ENCODE measurements at regions not wholly inside any gene's neighbourhood (a gene's known extent, or its start where the extent isn't known, plus 50 kb on each side); places are given as distances from the start of the nearest gene placed in this dataset.

- 100% methylated on average over 3 of the region's 6 CpGs; no CpG with 5 or more reads in 1 of the 2 experiments for WGBS, 2 experiments (ENCODE audit: insufficient coverage in 2 of 2)
- H3K4me3 ChIP-seq (ENCODE audit: extremely low read depth, insufficient read depth, low read length, poor library complexity, severe bottlenecking) = no peak overlapping the region
These were observed 292.8 kb upstream of the RGS18 start for GRCh38 chr1:191865479-191865878.

GRCh38 chr1:191866155-191866554, 292.1 kb upstream of the RGS18 start:
- Histone ChIP-seq H3K4me1 (ENCODE audit: control insufficient read depth, insufficient read depth, low read length, poor library complexity, severe bottlenecking) (no peaks in the 10 kb centered on the region), H3K36me3 (ENCODE audit: control insufficient read depth, insufficient read depth, low read length) (no peaks in the 10 kb centered on the region), H3K27ac (ENCODE audit: low read depth, low read length, severe bottlenecking) (no peak overlapping the region), H3K9me3 (ENCODE audit: control insufficient read depth, low read length) (no peaks in the 10 kb centered on the region), H3K4me3 (ENCODE audit: extremely low read depth, insufficient read depth, low read length, poor library complexity, severe bottlenecking) (no peak overlapping the region)
- no CpG with 5 or more reads among the region's 2 CpGs for WGBS, 2 experiments (ENCODE audit: insufficient coverage in 2 of 2)

More at GRCh38 chr1:191865479-191865878, 292.8 kb upstream of the RGS18 start:
- no peak overlapping the region for H3K27ac ChIP-seq (ENCODE audit: low read depth, low read length, severe bottlenecking)
- no peaks in the 10 kb centered on the region for H3K4me1 ChIP-seq (ENCODE audit: control insufficient read depth, insufficient read depth, low read length, poor library complexity, severe bottlenecking)
- no peaks in the 10 kb centered on the region for H3K36me3 ChIP-seq (ENCODE audit: control insufficient read depth, insufficient read depth, low read length)
- H3K9me3 ChIP-seq (ENCODE audit: control insufficient read depth, low read length) = no peaks in the 10 kb centered on the region

GRCh38 chr1:191869790-191870312, 288.4 kb upstream of the RGS18 start:
- Histone ChIP-seq H3K4me1 (ENCODE audit: control insufficient read depth, insufficient read depth, low read length, poor library complexity, severe bottlenecking) (no peaks in the 10 kb centered on the region), H3K27ac (ENCODE audit: low read depth, low read length, severe bottlenecking) (no peak overlapping the region), H3K36me3 (ENCODE audit: control insufficient read depth, insufficient read depth, low read length) (no peaks in the 10 kb centered on the region), H3K9me3 (ENCODE audit: control insufficient read depth, low read length) (no peaks in the 10 kb centered on the region), H3K4me3 (ENCODE audit: extremely low read depth, insufficient read depth, low read length, poor library complexity, severe bottlenecking) (no peak overlapping the region)
- 100% methylated on average over 2 of the region's 3 CpGs for WGBS, 2 experiments (ENCODE audit: insufficient coverage in 2 of 2)

GRCh38 chr1:191870490-191870889, 287.8 kb upstream of the RGS18 start:
- H3K36me3 ChIP-seq (ENCODE audit: control insufficient read depth, insufficient read depth, low read length) = no peaks in the 10 kb centered on the region
- no peak overlapping the region for H3K4me3 ChIP-seq (ENCODE audit: extremely low read depth, insufficient read depth, low read length, poor library complexity, severe bottlenecking)
- WGBS, 2 experiments (ENCODE audit: insufficient coverage in 2 of 2) = 95% methylated on average over 2 of the region's 3 CpGs; no CpG with 5 or more reads in 1 of the 2 experiments
- no peaks in the 10 kb centered on the region for H3K9me3 ChIP-seq (ENCODE audit: control insufficient read depth, low read length)
- no peaks in the 10 kb centered on the region for H3K4me1 ChIP-seq (ENCODE audit: control insufficient read depth, insufficient read depth, low read length, poor library complexity, severe bottlenecking)
- no peak overlapping the region for H3K27ac ChIP-seq (ENCODE audit: low read depth, low read length, severe bottlenecking)

- no peaks in the 10 kb centered on the region for H3K36me3 ChIP-seq (ENCODE audit: control insufficient read depth, insufficient read depth, low read length)
- no CpG with 5 or more reads among the region's 1 CpG for WGBS, 2 experiments (ENCODE audit: insufficient coverage in 2 of 2)
- H3K9me3 ChIP-seq (ENCODE audit: control insufficient read depth, low read length) = no peaks in the 10 kb centered on the region
- no peaks in the 10 kb centered on the region for H3K4me1 ChIP-seq (ENCODE audit: control insufficient read depth, insufficient read depth, low read length, poor library complexity, severe bottlenecking)
- H3K27ac ChIP-seq (ENCODE audit: low read depth, low read length, severe bottlenecking) = no peak overlapping the region
- H3K4me3 ChIP-seq (ENCODE audit: extremely low read depth, insufficient read depth, low read length, poor library complexity, severe bottlenecking) = no peak overlapping the region
These were observed 282.3 kb upstream of the RGS18 start for GRCh38 chr1:191875994-191876393.

- Histone ChIP-seq H3K4me3 (ENCODE audit: extremely low read depth, insufficient read depth, low read length, poor library complexity, severe bottlenecking) (no peak overlapping the region), H3K36me3 (ENCODE audit: control insufficient read depth, insufficient read depth, low read length) (no peaks in the 10 kb centered on the region), H3K9me3 (ENCODE audit: control insufficient read depth, low read length) (no peaks in the 10 kb centered on the region), H3K4me1 (ENCODE audit: control insufficient read depth, insufficient read depth, low read length, poor library complexity, severe bottlenecking) (no peaks in the 10 kb centered on the region), H3K27ac (ENCODE audit: low read depth, low read length, severe bottlenecking) (no peak overlapping the region)
- WGBS, 2 experiments (ENCODE audit: insufficient coverage in 2 of 2) = no CpG with 5 or more reads among the region's 1 CpG
These were observed 281.6 kb upstream of the RGS18 start for GRCh38 chr1:191876631-191877030.

GRCh38 chr1:191882870-191883269, 275.4 kb upstream of the RGS18 start:
- no CpG with 5 or more reads among the region's 1 CpG for WGBS, 2 experiments (ENCODE audit: insufficient coverage in 2 of 2)
- Histone ChIP-seq H3K4me3 (ENCODE audit: extremely low read depth, insufficient read depth, low read length, poor library complexity, severe bottlenecking) (no peak overlapping the region), H3K36me3 (ENCODE audit: control insufficient read depth, insufficient read depth, low read length) (no peaks in the 10 kb centered on the region), H3K27ac (ENCODE audit: low read depth, low read length, severe bottlenecking) (no peak overlapping the region), H3K4me1 (ENCODE audit: control insufficient read depth, insufficient read depth, low read length, poor library complexity, severe bottlenecking) (no peaks in the 10 kb centered on the region), H3K9me3 (ENCODE audit: control insufficient read depth, low read length) (no peaks in the 10 kb centered on the region)

- Histone ChIP-seq H3K36me3 (ENCODE audit: control insufficient read depth, insufficient read depth, low read length) (no peaks in the 10 kb centered on the region), H3K4me3 (ENCODE audit: extremely low read depth, insufficient read depth, low read length, poor library complexity, severe bottlenecking) (no peak overlapping the region), H3K4me1 (ENCODE audit: control insufficient read depth, insufficient read depth, low read length, poor library complexity, severe bottlenecking) (no peaks in the 10 kb centered on the region), H3K9me3 (ENCODE audit: control insufficient read depth, low read length) (no peaks in the 10 kb centered on the region), H3K27ac (ENCODE audit: low read depth, low read length, severe bottlenecking) (no peak overlapping the region)
These were observed 271.3 kb upstream of the RGS18 start for GRCh38 chr1:191886977-191887376.

- WGBS, 2 experiments (ENCODE audit: insufficient coverage in 2 of 2) = 83 to 91% methylated on average over 3 of the region's 4 CpGs
- no peaks in the 10 kb centered on the region for H3K4me1 ChIP-seq (ENCODE audit: control insufficient read depth, insufficient read depth, low read length, poor library complexity, severe bottlenecking)
- H3K4me3 ChIP-seq (ENCODE audit: extremely low read depth, insufficient read depth, low read length, poor library complexity, severe bottlenecking) = no peak overlapping the region
These were observed 269.2 kb upstream of the RGS18 start for GRCh38 chr1:191888996-191889622.

GRCh38 chr1:191889623-191890003, 268.6 kb upstream of the RGS18 start:
- H3K4me1 ChIP-seq (ENCODE audit: control insufficient read depth, insufficient read depth, low read length, poor library complexity, severe bottlenecking) = no peaks in the 10 kb centered on the region
- no peak overlapping the region for H3K27ac ChIP-seq (ENCODE audit: low read depth, low read length, severe bottlenecking)
- H3K36me3 ChIP-seq (ENCODE audit: control insufficient read depth, insufficient read depth, low read length) = no peaks in the 10 kb centered on the region
- 89 to 100% methylated on average over 1 to 2 of the region's 3 CpGs for WGBS, 2 experiments (ENCODE audit: insufficient coverage in 2 of 2)
- no peak overlapping the region for H3K4me3 ChIP-seq (ENCODE audit: extremely low read depth, insufficient read depth, low read length, poor library complexity, severe bottlenecking)
- H3K9me3 ChIP-seq (ENCODE audit: control insufficient read depth, low read length) = no peaks in the 10 kb centered on the region

More at GRCh38 chr1:191888996-191889622, 269.2 kb upstream of the RGS18 start:
- Histone ChIP-seq H3K27ac (ENCODE audit: low read depth, low read length, severe bottlenecking) (peak overlapping the region; percentile 7), H3K36me3 (ENCODE audit: control insufficient read depth, insufficient read depth, low read length) (no peaks in the 10 kb centered on the region), H3K9me3 (ENCODE audit: control insufficient read depth, low read length) (no peaks in the 10 kb centered on the region)

- no peaks in the 10 kb centered on the region for H3K36me3 ChIP-seq (ENCODE audit: control insufficient read depth, insufficient read depth, low read length)
- 100% methylated on average over 1 of the region's 3 CpGs; no CpG with 5 or more reads in 1 of the 2 experiments for WGBS, 2 experiments (ENCODE audit: insufficient coverage in 2 of 2)
- no peaks in the 10 kb centered on the region for H3K9me3 ChIP-seq (ENCODE audit: control insufficient read depth, low read length)
- H3K4me3 ChIP-seq (ENCODE audit: extremely low read depth, insufficient read depth, low read length, poor library complexity, severe bottlenecking) = no peak overlapping the region
- H3K27ac ChIP-seq (ENCODE audit: low read depth, low read length, severe bottlenecking) = no peak overlapping the region
- H3K4me1 ChIP-seq (ENCODE audit: control insufficient read depth, insufficient read depth, low read length, poor library complexity, severe bottlenecking) = no peaks in the 10 kb centered on the region
These were observed 267.7 kb upstream of the RGS18 start for GRCh38 chr1:191890433-191891088.
